ENCODE measurements at regions not wholly inside any gene's neighbourhood (a gene's known extent, or its start where the extent isn't known, plus 50 kb on each side); places are given as distances from the start of the nearest gene placed in this dataset.

DNA sequence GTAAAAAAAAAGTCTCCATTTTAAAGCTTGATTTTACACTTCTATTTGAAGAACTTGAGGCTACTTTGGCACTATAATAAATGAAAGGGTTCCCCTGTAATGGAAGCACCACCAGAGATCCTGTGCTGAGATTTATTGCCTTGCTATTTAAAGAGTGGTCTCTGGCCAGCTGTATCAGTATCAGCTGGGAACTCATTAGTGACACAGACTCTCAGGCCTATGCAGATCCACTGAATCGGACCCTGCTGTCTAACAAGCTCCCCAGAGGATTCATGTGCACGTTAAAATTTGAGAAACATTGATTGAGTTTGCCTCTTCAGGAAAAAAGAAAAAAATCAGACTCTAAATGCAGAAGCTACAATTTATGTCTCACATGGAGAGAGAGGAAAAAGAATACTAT lies 299.9 kb upstream of the BMP2 start:
- TF ChIP-seq ELF1 (IDR thresholded peaks at IDR 0.05) (no peak), RFX5 (IDR thresholded peaks at IDR 0.05; ENCODE audit: low read length) (no peak), TAF1 (IDR thresholded peaks at IDR 0.05; ENCODE audit: borderline replicate concordance, low read depth, low read length) (no peak), MXI1 (IDR thresholded peaks at IDR 0.05; ENCODE audit: low read depth, low read length) (no peak), EP300 (IDR thresholded peaks at IDR 0.05; ENCODE audit: borderline replicate concordance in 1 of 2, low read depth in 1 of 2, low read length in 1 of 2) (no peak), SIN3A (IDR thresholded peaks at IDR 0.05; ENCODE audit: borderline replicate concordance, low read depth, low read length) (no peak), POLR2AphosphoS5 (IDR thresholded peaks at IDR 0.05; ENCODE audit: low read depth, low read length) (no peak), TEAD4 (IDR thresholded peaks at IDR 0.05; ENCODE audit: borderline replicate concordance, insufficient read depth) (no peak)
- TF ChIP-seq, protein P1, sequence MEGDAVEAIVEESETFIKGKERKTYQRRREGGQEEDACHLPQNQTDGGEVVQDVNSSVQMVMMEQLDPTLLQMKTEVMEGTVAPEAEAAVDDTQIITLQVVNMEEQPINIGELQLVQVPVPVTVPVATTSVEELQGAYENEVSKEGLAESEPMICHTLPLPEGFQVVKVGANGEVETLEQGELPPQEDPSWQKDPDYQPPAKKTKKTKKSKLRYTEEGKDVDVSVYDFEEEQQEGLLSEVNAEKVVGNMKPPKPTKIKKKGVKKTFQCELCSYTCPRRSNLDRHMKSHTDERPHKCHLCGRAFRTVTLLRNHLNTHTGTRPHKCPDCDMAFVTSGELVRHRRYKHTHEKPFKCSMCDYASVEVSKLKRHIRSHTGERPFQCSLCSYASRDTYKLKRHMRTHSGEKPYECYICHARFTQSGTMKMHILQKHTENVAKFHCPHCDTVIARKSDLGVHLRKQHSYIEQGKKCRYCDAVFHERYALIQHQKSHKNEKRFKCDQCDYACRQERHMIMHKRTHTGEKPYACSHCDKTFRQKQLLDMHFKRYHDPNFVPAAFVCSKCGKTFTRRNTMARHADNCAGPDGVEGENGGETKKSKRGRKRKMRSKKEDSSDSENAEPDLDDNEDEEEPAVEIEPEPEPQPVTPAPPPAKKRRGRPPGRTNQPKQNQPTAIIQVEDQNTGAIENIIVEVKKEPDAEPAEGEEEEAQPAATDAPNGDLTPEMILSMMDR (IDR thresholded peaks at IDR 0.05): no peak
- TF ChIP-seq, protein P2, sequence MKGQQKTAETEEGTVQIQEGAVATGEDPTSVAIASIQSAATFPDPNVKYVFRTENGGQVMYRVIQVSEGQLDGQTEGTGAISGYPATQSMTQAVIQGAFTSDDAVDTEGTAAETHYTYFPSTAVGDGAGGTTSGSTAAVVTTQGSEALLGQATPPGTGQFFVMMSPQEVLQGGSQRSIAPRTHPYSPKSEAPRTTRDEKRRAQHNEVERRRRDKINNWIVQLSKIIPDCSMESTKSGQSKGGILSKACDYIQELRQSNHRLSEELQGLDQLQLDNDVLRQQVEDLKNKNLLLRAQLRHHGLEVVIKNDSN (IDR thresholded peaks at IDR 0.05; ENCODE audit: borderline replicate concordance, low read depth): no peak

Measured in SK-N-SH (cell line).